ENCODE measurements at regions not wholly inside any gene's neighbourhood (a gene's known extent, or its start where the extent isn't known, plus 50 kb on each side); places are given as distances from the start of the nearest gene placed in this dataset.

- TF ChIP-seq POLR2A (IDR thresholded peaks at IDR 0.05) (no peak), CTCF (IDR thresholded peaks at IDR 0.05) (no peak)
- no peak overlapping the region for H3K4me3 ChIP-seq (ENCODE audit: low read depth, poor library complexity, severe bottlenecking)
- no peak for DNase-seq (ENCODE audit: low spot score in 2 of 2)
- intact Hi-C loops (cut with DNase I; ENCODE audit: low total_unique reads), result no loop called here
- WGBS, 2 donors, result 72 to 77% methylated on average over 7 of the region's 7 CpGs
These were observed 198.1 kb upstream of the RBBP8 start for GRCh38 chr18:22734791-22735627.

GRCh38 chr18:22737054-22737453 lies 196.1 kb upstream of the RBBP8 start:
- no peak for DNase-seq (ENCODE audit: low spot score in 2 of 2)
- TF ChIP-seq POLR2A (IDR thresholded peaks at IDR 0.05) (no peak), CTCF (IDR thresholded peaks at IDR 0.05) (no peak)
- no peak overlapping the region for H3K4me3 ChIP-seq (ENCODE audit: low read depth, poor library complexity, severe bottlenecking)
- intact Hi-C loops (cut with DNase I; ENCODE audit: low total_unique reads), result no loop called here
- 85 to 87% methylated on average over 3 of the region's 3 CpGs for WGBS, 2 donors

GRCh38 chr18:22739061-22739642 lies 194.0 kb upstream of the RBBP8 start:
- 76 to 82% methylated on average over 2 of the region's 2 CpGs for WGBS, 2 donors
- TF ChIP-seq POLR2A (IDR thresholded peaks at IDR 0.05) (no peak), CTCF (IDR thresholded peaks at IDR 0.05) (no peak)
- no peak overlapping the region for H3K4me3 ChIP-seq (ENCODE audit: low read depth, poor library complexity, severe bottlenecking)
- intact Hi-C loops (cut with DNase I; ENCODE audit: low total_unique reads), result no loop called here
- DNase-seq (ENCODE audit: low spot score in 2 of 2), result no peak

GRCh38 chr18:22739789-22740188 lies 193.3 kb upstream of the RBBP8 start:
- no peak overlapping the region for H3K4me3 ChIP-seq (ENCODE audit: low read depth, poor library complexity, severe bottlenecking)
- 80 to 85% methylated on average over 4 of the region's 4 CpGs for WGBS, 2 donors
- TF ChIP-seq POLR2A (IDR thresholded peaks at IDR 0.05), result no peak
- no peak for TF ChIP-seq CTCF (IDR thresholded peaks at IDR 0.05)
- no peak for DNase-seq (ENCODE audit: low spot score in 2 of 2)
- intact Hi-C loops (cut with DNase I; ENCODE audit: low total_unique reads), result no loop called here

- no peak overlapping the region for H3K4me3 ChIP-seq (ENCODE audit: low read depth, poor library complexity, severe bottlenecking)
- DNase-seq (ENCODE audit: low spot score in 2 of 2), result no peak
- TF ChIP-seq CTCF (IDR thresholded peaks at IDR 0.05) (no peak), POLR2A (IDR thresholded peaks at IDR 0.05) (no peak)
- WGBS, 2 donors, result 71 to 78% methylated on average over 3 of the region's 3 CpGs
- intact Hi-C loops (cut with DNase I; ENCODE audit: low total_unique reads), result no loop called here
These were observed 191.8 kb upstream of the RBBP8 start for GRCh38 chr18:22741318-22741717.

All from lower leg skin (tissue), 4 donors.